AG09319 (cell line): ENCODE measurements at regions not wholly inside any gene's neighbourhood (a gene's known extent, or its start where the extent isn't known, plus 50 kb on each side); places are given as distances from the start of the nearest gene placed in this dataset.

Experiments
- DNase-seq: peaks from one replicate; pipeline ENCODE4 v3.0.0-alpha.2; 2010; ENCODE audit warnings: low read depth; ENCODE audit errors: extremely low read depth
- TF ChIP-seq, protein P1 (sequence below): IDR thresholded peaks from 2 replicates; pipeline ENCODE4 v1.5.1; 2011; ENCODE audit warnings: low read depth, mild to moderate bottlenecking, inconsistent platforms, low read length, moderate library complexity

DNA sequence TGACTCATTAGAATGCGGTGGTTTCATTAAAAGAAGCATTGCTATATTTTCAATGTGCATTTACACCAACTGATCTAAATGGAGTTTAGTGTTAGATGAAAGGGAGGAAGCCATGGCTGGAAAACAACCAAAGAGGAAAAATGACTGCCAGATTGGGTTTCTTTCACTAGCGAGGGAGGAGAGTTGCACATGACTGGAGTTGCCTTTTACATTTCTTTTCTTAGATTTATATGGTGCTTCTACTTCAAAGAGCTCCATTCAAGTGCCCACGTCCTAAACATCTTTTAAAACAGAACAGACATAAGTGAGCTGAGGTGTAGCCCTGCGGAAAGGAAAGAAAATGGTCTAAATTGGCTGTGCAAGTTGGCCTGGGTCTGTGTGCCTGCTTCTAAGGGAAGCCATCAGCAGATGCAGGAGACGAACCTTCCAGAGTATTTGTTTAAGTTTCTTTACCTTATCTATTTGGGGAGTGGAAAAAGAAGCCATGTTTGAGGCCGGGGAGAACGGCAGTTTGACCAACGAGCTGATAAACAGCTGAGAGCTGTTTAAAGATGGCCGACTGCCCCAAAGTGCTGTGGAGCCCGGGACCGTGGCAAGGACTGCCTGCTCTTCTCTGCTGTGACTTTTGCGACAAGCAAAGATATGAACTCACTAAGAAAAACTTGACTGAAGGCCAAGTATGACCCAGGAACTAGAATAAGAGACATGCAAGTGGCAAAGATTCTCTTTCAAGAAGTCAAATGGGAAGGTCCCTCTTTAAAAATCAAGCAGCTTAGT is 327.0 kb downstream of the ZNF516 start:
- no peak for DNase-seq
- TF ChIP-seq, protein P1, sequence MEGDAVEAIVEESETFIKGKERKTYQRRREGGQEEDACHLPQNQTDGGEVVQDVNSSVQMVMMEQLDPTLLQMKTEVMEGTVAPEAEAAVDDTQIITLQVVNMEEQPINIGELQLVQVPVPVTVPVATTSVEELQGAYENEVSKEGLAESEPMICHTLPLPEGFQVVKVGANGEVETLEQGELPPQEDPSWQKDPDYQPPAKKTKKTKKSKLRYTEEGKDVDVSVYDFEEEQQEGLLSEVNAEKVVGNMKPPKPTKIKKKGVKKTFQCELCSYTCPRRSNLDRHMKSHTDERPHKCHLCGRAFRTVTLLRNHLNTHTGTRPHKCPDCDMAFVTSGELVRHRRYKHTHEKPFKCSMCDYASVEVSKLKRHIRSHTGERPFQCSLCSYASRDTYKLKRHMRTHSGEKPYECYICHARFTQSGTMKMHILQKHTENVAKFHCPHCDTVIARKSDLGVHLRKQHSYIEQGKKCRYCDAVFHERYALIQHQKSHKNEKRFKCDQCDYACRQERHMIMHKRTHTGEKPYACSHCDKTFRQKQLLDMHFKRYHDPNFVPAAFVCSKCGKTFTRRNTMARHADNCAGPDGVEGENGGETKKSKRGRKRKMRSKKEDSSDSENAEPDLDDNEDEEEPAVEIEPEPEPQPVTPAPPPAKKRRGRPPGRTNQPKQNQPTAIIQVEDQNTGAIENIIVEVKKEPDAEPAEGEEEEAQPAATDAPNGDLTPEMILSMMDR, result no peak

GRCh38 chr18:76167410-76167809 is 327.6 kb downstream of the ZNF516 start:
- DNase-seq, result no peak
- TF ChIP-seq, protein P1, result no peak

GRCh38 chr18:76162886-76163285 is 332.2 kb downstream of the ZNF516 start:
- TF ChIP-seq, protein P1, result no peak
- no peak for DNase-seq

GRCh38 chr18:76161983-76162382 is 333.1 kb downstream of the ZNF516 start:
- TF ChIP-seq, protein P1, result no peak
- DNase-seq, result no peak

DNA sequence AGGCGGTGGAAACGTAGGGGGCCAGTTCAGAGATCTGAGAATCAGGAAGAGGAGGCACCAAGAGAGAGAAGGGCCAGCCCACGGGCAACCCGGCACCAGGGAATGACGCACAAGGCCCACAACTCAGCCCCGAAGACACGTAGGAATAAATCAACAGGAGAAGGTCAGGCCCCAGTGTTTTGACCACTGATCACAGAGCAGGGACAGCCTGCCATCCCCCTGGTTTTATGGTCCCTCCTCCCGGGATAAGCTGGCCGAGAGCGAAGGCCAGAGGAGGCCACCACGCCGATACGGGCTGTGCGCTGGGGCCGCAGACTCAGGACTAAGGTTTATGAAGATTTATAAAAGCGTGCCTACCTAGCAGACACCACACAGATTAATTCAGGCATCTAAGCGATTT is 341.4 kb downstream of the ZNF516 start:
- DNase-seq, result no peak
- TF ChIP-seq, protein P1, result no peak

GRCh38 chr18:76149734-76150133 is 345.3 kb downstream of the ZNF516 start:
- TF ChIP-seq, protein P1, result no peak
- DNase-seq, result no peak

DNA sequence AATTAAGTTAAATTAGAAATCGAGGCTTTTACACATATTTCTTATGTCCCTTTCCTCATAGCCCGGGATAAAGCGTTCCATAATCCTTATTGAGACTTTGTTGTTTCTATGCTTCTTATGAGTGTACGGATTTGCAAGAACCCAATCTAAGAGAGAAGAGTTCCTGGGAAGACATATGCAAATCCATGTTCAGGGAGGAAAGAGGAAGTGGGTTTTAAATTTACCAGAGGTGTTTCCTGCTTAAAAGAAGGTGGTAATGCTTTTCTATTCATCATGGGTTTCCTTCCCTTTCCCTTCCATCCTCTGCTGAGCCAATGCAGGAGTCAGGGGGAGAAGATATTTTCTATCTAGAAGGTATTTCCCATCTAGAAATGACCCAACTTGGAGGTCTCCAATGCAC is 345.8 kb downstream of the ZNF516 start:
- TF ChIP-seq, protein P1, result no peak
- DNase-seq, result no peak
